ENCODE measurements at regions not wholly inside any gene's neighbourhood (a gene's known extent, or its start where the extent isn't known, plus 50 kb on each side); places are given as distances from the start of the nearest gene placed in this dataset.

DNA sequence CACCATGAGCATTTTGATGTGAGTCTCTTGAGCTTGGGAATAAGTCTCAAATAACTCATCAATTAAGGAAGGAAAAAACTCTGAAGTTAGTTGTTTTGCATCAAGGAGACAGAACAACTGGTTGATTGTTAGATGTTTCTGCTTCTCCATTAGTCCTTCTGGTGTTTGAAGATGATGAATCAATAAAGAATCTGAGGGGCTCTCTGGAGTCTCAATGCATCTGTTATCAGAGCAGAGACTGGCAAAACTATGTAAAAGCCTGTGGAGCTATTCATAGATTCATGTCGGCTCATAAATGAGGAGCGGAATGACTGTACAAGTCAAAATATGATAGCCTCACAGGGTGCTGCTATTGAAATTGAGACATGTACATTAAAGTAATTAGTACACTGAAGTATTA, 73.3 kb upstream of the ZC3H11B start:
- TF ChIP-seq, protein P1, sequence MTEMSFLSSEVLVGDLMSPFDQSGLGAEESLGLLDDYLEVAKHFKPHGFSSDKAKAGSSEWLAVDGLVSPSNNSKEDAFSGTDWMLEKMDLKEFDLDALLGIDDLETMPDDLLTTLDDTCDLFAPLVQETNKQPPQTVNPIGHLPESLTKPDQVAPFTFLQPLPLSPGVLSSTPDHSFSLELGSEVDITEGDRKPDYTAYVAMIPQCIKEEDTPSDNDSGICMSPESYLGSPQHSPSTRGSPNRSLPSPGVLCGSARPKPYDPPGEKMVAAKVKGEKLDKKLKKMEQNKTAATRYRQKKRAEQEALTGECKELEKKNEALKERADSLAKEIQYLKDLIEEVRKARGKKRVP (CRISPR knock-in tag; IDR thresholded peaks at IDR 0.05): no peak
- TF ChIP-seq, protein P2, sequence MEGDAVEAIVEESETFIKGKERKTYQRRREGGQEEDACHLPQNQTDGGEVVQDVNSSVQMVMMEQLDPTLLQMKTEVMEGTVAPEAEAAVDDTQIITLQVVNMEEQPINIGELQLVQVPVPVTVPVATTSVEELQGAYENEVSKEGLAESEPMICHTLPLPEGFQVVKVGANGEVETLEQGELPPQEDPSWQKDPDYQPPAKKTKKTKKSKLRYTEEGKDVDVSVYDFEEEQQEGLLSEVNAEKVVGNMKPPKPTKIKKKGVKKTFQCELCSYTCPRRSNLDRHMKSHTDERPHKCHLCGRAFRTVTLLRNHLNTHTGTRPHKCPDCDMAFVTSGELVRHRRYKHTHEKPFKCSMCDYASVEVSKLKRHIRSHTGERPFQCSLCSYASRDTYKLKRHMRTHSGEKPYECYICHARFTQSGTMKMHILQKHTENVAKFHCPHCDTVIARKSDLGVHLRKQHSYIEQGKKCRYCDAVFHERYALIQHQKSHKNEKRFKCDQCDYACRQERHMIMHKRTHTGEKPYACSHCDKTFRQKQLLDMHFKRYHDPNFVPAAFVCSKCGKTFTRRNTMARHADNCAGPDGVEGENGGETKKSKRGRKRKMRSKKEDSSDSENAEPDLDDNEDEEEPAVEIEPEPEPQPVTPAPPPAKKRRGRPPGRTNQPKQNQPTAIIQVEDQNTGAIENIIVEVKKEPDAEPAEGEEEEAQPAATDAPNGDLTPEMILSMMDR (CRISPR knock-in tag; IDR thresholded peaks at IDR 0.05): no peak
- TF ChIP-seq POLR2A (IDR thresholded peaks at IDR 0.05; ENCODE audit: insufficient read depth in 1 of 2, low read depth in 2 of 2, low read length in 2 of 2) (no peak), RAD51 (IDR thresholded peaks at IDR 0.05; ENCODE audit: borderline replicate concordance) (no peak), ZSCAN30 (CRISPR knock-in tag; IDR thresholded peaks at IDR 0.05) (no peak), MLLT10 (CRISPR knock-in tag; IDR thresholded peaks at IDR 0.05) (no peak), CENPT (CRISPR knock-in tag; IDR thresholded peaks at IDR 0.05; ENCODE audit: low read depth) (no peak), CBX5 (CRISPR knock-in tag; IDR thresholded peaks at IDR 0.05; ENCODE audit: borderline replicate concordance) (no peak), GATAD2A (CRISPR knock-in tag; IDR thresholded peaks at IDR 0.05) (no peak), ATF1 (CRISPR knock-in tag; IDR thresholded peaks at IDR 0.05) (no peak), NCOA1 (CRISPR knock-in tag; IDR thresholded peaks at IDR 0.05) (no peak)
- TF ChIP-seq, protein P3, sequence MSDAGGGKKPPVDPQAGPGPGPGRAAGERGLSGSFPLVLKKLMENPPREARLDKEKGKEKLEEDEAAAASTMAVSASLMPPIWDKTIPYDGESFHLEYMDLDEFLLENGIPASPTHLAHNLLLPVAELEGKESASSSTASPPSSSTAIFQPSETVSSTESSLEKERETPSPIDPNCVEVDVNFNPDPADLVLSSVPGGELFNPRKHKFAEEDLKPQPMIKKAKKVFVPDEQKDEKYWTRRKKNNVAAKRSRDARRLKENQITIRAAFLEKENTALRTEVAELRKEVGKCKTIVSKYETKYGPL (CRISPR knock-in tag; IDR thresholded peaks at IDR 0.05): no peak

All from HepG2 (cell line).